K562 (cell line): ENCODE measurements at regions not wholly inside any gene's neighbourhood (a gene's known extent, or its start where the extent isn't known, plus 50 kb on each side); places are given as distances from the start of the nearest gene placed in this dataset.

Experiments
- ATAC-seq: fragments of 200-7000 bp; cut with Tn5 transposase; 3 replicates; pipeline ENCODE4 v1.9.1; 2020; ENCODE audit warnings: moderate library complexity
- BruUV-seq: library from RNA; stranded (reverse); fragments of 400-500 nt; replicated peaks from 2 replicates; lab custom pipeline; 2021; lab: Mats Ljungman, UMichigan
- CTCF ChIA-PET: fragments of 300-600 bp; formaldehyde crosslinking; extraction: SDS; loops from one replicate; lab custom pipeline; 2021; ENCODE audit warnings: low intra/inter-chr PET ratio; lab: Yijun Ruan, JAX
- POLR2A ChIA-PET: fragments of 300-600, 350-650 bp; sonication (Branson Sonifier 250); formaldehyde crosslinking; extraction: SDS; loops from one replicate; lab custom pipeline; 2021; ENCODE audit warnings: antibody characterized with exemption, inconsistent platforms; lab: Yijun Ruan, JAX
- DNase-seq, 4 experiments: peaks; one replicate each; pipeline versions ENCODE4 v3.0.0 to v3.0.0-alpha.2; 2011 to 2018; ENCODE audit warnings: low spot score in 3 of 4, mixed read lengths in 3 of 4; ENCODE audit errors: extremely low read depth in 1 of 4
- FAIRE-seq: peaks from 2 replicates; lab custom pipeline; 2011; peaks lifted over from hg19 to GRCh38; lab: Jason Lieb, UNC
- H2AFZ ChIP-seq: 2 replicates; pipeline ENCODE4 v1.6.0; 2011; ENCODE audit warnings: low read depth, low read length, control low read depth, inconsistent platforms
- H3K27ac ChIP-seq: fragments of 200-600 bp; 3 replicates; pipeline ENCODE4 v1.8.0; 2011; ENCODE audit warnings: low read depth, mild to moderate bottlenecking, control low read depth, inconsistent platforms, low read length, moderate library complexity, mixed read lengths; ENCODE audit errors: extremely low read depth
- H3K27me3 ChIP-seq, 2 experiments: fragments of 300-600 bp in 1 of 2; 2 replicates in 1 of 2; 3 replicates in 1 of 2; pipeline versions ENCODE4 v1.6.0 to v1.8.0; 2011; ENCODE audit warnings: inconsistent platforms in 2 of 2, low read length in 2 of 2, mild to moderate bottlenecking in 1 of 2, mixed read lengths in 1 of 2, moderate library complexity in 1 of 2; ENCODE audit not compliant: control insufficient read depth in 2 of 2, insufficient read depth in 2 of 2
- H3K36me3 ChIP-seq: fragments of 300-600 bp; 3 replicates; pipeline ENCODE4 v1.8.0; 2011; ENCODE audit warnings: mild to moderate bottlenecking, low read length, inconsistent platforms; ENCODE audit not compliant: control insufficient read depth, insufficient read depth
- H3K4me1 ChIP-seq, 2 experiments: fragments of 200-600 bp in 1 of 2; replicated peaks in 1 of 2; 2 replicates in 1 of 2; 3 replicates in 1 of 2; pipeline versions ENCODE4 v1.5.1 to v1.8.0; 2011; ENCODE audit warnings: inconsistent platforms in 2 of 2, low read length in 2 of 2, mild to moderate bottlenecking in 1 of 2, mixed read lengths in 1 of 2, moderate library complexity in 1 of 2; ENCODE audit not compliant: control insufficient read depth in 2 of 2, insufficient read depth in 2 of 2
- H3K4me2 ChIP-seq: 2 replicates; pipeline ENCODE4 v1.6.1; 2011; ENCODE audit warnings: low read length, control low read depth, inconsistent platforms, mixed read lengths; ENCODE audit not compliant: insufficient read depth
- H3K4me3 ChIP-seq: fragments of 200-600 bp; sonication (generic), shearing (Covaris generic); 2 replicates; pipeline ENCODE4 v1.5.1; 2016; ENCODE audit warnings: control low read depth, inconsistent platforms
- H3K79me2 ChIP-seq: fragments of 200-600 bp; 3 replicates; pipeline ENCODE4 v1.8.0; 2011; ENCODE audit warnings: low read length, inconsistent platforms; ENCODE audit not compliant: control insufficient read depth, insufficient read depth
- H3K9ac ChIP-seq, 2 experiments: 2 replicates each; pipeline versions ENCODE4 v1.6.0 to v1.6.1; 2011; ENCODE audit warnings: low read depth in 2 of 2, low read length in 2 of 2, control low read depth in 1 of 2, inconsistent platforms in 1 of 2, mild to moderate bottlenecking in 1 of 2, mixed read lengths in 1 of 2; ENCODE audit not compliant: insufficient read depth in 1 of 2
- H3K9me1 ChIP-seq: one replicate; pipeline ENCODE4 v1.6.0; 2011; ENCODE audit warnings: inconsistent platforms, mild to moderate bottlenecking, low read length, moderate library complexity; ENCODE audit not compliant: control insufficient read depth, insufficient read depth
- H3K9me3 ChIP-seq: replicated peaks from 2 replicates; pipeline ENCODE4 v1.5.1; 2011; ENCODE audit warnings: low read depth, low read length, inconsistent platforms; ENCODE audit not compliant: control insufficient read depth, insufficient read depth
- H4K20me1 ChIP-seq: replicated peaks from 2 replicates; pipeline ENCODE4 v1.6.1; 2011; ENCODE audit warnings: low read length, inconsistent platforms, mixed read lengths; ENCODE audit not compliant: control insufficient read depth, insufficient read depth
- FOXO4 ChIP-seq: fragments of 450-650 bp; formaldehyde crosslinking; IDR thresholded peaks from 2 replicates; pipeline ENCODE4 v1.4.0; 2020; ENCODE audit warnings: mild to moderate bottlenecking, moderate library complexity
- MEF2D ChIP-seq: conservative IDR thresholded peaks from 2 replicates; pipeline ENCODE4 v1.6.1; 2016; ENCODE audit warnings: low read depth, missing genetic modification characterization, missing compliant biosample characterization
- NR4A1 ChIP-seq, 2 experiments: fragments of 250-450 bp in 1 of 2; fragments of 450-650 bp in 1 of 2; sonication (Bioruptor Pico) in 1 of 2; IDR thresholded peaks; 2 replicates each; pipeline versions ENCODE4 v1.4.0 to v1.6.1; 2016 to 2020; ENCODE audit warnings: mild to moderate bottlenecking in 2 of 2, missing compliant biosample characterization in 1 of 2, missing genetic modification characterization in 1 of 2, moderate library complexity in 1 of 2
- POLR2AphosphoS5 ChIP-seq: IDR thresholded peaks from 2 replicates; pipeline ENCODE4 v1.6.1; 2011; ENCODE audit warnings: mild to moderate bottlenecking, low read depth, low read length, moderate library complexity; ENCODE audit not compliant: control insufficient read depth, insufficient read depth
- RBM14 ChIP-seq: fragments of 200-400 bp; formaldehyde crosslinking; IDR thresholded peaks from 2 replicates; pipeline ENCODE4 v1.6.1; 2018; ENCODE audit warnings: low read depth, mild to moderate bottlenecking, low read length, moderate library complexity, borderline replicate concordance; ENCODE audit not compliant: insufficient read depth
- RBM39 ChIP-seq: fragments of 200-400 bp; formaldehyde crosslinking; optimal IDR thresholded peaks from 2 replicates; pipeline ENCODE3; 2018; ENCODE audit warnings: low read depth, low read length
- SMAD4 ChIP-seq: fragments of 250-450 bp; sonication (Bioruptor Pico); conservative IDR thresholded peaks from 2 replicates; pipeline ENCODE4 v1.8.0; 2021; ENCODE audit warnings: inconsistent platforms, mild to moderate bottlenecking, moderate library complexity
- ZKSCAN8 ChIP-seq: fragments of 200-800 bp; sonication (Bioruptor generic); IDR thresholded peaks from 2 replicates; pipeline ENCODE4 v1.6.1; 2016; ENCODE audit warnings: missing genetic modification characterization, missing compliant biosample characterization
- WGBS: fragments of 100-300 bp; shearing (Covaris generic); methylation state at CpG from one replicate; pipeline ENCODE4 v1.1.6; 2016; ENCODE audit warnings: low coverage, mixed read lengths; ENCODE audit not compliant: insufficient coverage; ENCODE audit errors: missing lambda C conversion rate; 5-methylcytosine and 5-hydroxymethylcytosine counted together
- in situ Hi-C: fragments of 300-500 bp; cut with MboI; formaldehyde crosslinking; loops from 4 replicates; pipeline ENCODE4 v1.15.0; 2018; ENCODE audit warnings: inconsistent platforms, mixed read lengths
- intact Hi-C: fragments of 100-400 bp; cut with micrococcal nuclease; formaldehyde crosslinking; loops from 2 replicates; pipeline ENCODE4 v1.14.2; 2022

- no TSS peak for BruUV-seq
- TF ChIP-seq RBM14 (no peak), NR4A1 (CRISPR knock-in tag; IDR thresholded peaks at IDR 0.05) (no peak), NR4A1 (tag; IDR thresholded peaks at IDR 0.05) (no peak), POLR2AphosphoS5 (no peak), ZKSCAN8 (no peak), SMAD4 (no peak), RBM39 (no peak)
- POLR2A ChIA-PET = no interaction called here
- Histone ChIP-seq H3K79me2 (no peaks in the 10 kb centered on the region), H3K27me3 (no peaks in the 10 kb centered on the region), H2AFZ (no peak overlapping the region), H3K9ac (no peak overlapping the region), H3K4me1 (no peaks in the 10 kb centered on the region), H3K27ac (no peak overlapping the region), H3K4me2 (no peak overlapping the region), H3K9me3 (peaks cover 4% of the 10 kb centered on the region; the same call in 1 of the 2 replicates), H3K36me3 (no peaks in the 10 kb centered on the region), H3K9me1 (no peaks in the 10 kb centered on the region), H3K4me3 (no peak overlapping the region), H4K20me1 (no peaks in the 10 kb centered on the region)
- ATAC-seq = no peak
- in situ Hi-C loops (no loop called here), intact Hi-C loops (no loop called here)
- 0% methylated on average over 2 of the region's 2 CpGs for WGBS
- CTCF ChIA-PET = no interaction called here
- no peak for DNase-seq
- no peak for FAIRE-seq
These were observed 931.4 kb upstream of the CDH8 start for GRCh38 chr16:62967611-62968010.

- 0% methylated on average over 3 of the region's 3 CpGs for WGBS
These were observed 930.9 kb upstream of the CDH8 start for GRCh38 chr16:62967163-62967562.

More at GRCh38 chr16:62967163-62967562, 930.9 kb upstream of the CDH8 start:
- no peak for FAIRE-seq
- H3K4me2 ChIP-seq = no peak overlapping the region
- H3K9ac ChIP-seq = no peak overlapping the region
- TF ChIP-seq MEF2D (tag) = no peak
- TF ChIP-seq FOXO4 = no peak
- TF ChIP-seq, all 486 proteins: peak for 0
- no peak overlapping the region for H2AFZ ChIP-seq
- POLR2A ChIA-PET = no interaction called here
- no peak overlapping the region for H3K4me3 ChIP-seq
- H3K9me3 ChIP-seq = peaks cover 4% of the 10 kb centered on the region; the same call in 1 of the 2 replicates
- no peaks in the 10 kb centered on the region for H3K79me2 ChIP-seq
- no peaks in the 10 kb centered on the region for H3K4me1 ChIP-seq
- CTCF ChIA-PET = no interaction called here
- intact Hi-C loops = no loop called here
- no peak for ATAC-seq
- H3K27me3 ChIP-seq = no peaks in the 10 kb centered on the region
- in situ Hi-C loops = no loop called here
- no peaks in the 10 kb centered on the region for H4K20me1 ChIP-seq
- no peak overlapping the region for H3K27ac ChIP-seq
- no TSS peak for BruUV-seq
- no peaks in the 10 kb centered on the region for H3K36me3 ChIP-seq
- no peaks in the 10 kb centered on the region for H3K9me1 ChIP-seq
- no peak for DNase-seq
